T-helper 22 cell (primary cell): ENCODE measurements at regions not wholly inside any gene's neighbourhood (a gene's known extent, or its start where the extent isn't known, plus 50 kb on each side); places are given as distances from the start of the nearest gene placed in this dataset.

ENCODE experiments used
- DNase-seq: peaks from one replicate; pipeline ENCODE4 v3.0.0-alpha.2; 2020; ENCODE audit warnings: low read depth

DNA sequence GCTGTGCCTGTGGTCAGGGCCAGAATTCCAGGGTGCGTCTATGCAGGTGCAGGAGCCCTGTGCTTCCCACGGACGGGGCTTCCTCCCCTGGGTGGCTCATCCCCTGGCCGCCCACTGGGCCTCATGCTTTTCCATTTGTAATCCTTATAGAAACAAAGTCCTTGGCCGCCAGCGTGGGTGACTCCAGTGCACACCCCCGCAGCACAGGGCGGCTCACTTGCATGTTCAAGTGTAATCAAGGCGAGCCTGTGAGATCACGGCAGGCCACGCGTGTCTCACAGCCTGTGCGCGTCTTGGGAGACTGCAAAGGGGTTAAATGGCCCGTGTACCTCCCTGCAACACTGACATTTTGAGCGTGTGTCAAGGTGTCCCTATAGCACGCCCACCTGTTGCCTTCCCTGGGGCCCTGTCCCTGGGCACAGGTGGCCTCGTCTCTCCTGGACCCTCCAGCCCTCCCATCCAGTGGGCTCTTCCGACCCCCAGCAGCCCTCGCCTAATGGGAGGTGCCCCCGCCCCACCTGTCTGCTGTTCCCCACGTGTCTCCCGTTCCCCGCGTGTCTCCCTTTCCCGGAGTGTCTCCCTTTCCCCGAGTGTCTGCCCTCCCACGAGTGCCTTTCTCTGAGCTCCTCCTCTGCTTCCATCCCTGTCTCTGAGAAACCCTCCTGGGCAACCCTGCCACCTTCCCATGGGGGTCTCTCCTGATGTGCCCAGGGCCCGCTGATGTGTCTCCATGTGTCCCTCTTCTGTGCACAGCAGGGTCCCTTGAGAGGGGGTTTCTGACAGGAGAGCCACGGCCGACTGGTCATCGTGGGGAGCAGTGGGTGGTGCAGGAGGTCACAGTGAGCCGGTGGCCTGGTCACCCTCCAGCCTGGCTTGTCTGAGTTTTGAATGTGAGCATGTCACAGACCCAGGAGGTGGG lies 1215.3 kb downstream of the BRD1 start:
- DNase-seq = no peak

- DNase-seq = no peak
Observed at GRCh38 chr22:48609279-48609865, 1218.3 kb downstream of the BRD1 start.

- DNase-seq = no peak
Observed at GRCh38 chr22:48607901-48608662, 1219.6 kb downstream of the BRD1 start.

DNA sequence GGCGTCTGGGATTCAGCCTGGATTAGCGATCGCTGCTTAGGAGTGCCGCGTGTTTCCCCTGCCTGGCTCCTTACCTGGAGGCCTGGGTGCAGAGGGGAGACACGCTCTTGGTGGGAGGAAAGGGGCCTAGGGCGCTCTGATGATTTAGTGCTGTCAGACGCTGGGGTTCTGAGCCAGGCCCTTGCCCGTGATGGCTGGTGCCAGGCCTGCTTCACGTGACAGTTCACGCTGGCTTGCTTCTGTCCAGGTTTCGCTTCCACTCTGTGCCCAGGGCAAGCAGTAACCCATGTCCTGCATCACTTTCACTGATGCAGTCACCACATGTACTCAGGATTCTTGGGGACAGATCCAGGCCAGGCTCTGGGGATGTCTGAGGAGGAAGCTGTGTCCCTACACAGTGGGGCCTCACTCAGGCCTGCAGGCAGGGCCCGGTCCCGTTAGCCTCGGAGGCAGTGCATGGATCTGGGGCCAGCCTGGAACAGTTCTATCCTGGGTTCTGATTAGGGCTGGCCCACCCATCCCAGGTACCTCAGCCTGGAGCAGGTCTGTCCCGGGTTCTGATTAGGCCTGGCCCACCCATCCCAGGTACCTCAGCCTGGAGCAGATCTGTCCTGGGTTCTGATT lies 1220.9 kb downstream of the BRD1 start:
- DNase-seq = no peak

DNA sequence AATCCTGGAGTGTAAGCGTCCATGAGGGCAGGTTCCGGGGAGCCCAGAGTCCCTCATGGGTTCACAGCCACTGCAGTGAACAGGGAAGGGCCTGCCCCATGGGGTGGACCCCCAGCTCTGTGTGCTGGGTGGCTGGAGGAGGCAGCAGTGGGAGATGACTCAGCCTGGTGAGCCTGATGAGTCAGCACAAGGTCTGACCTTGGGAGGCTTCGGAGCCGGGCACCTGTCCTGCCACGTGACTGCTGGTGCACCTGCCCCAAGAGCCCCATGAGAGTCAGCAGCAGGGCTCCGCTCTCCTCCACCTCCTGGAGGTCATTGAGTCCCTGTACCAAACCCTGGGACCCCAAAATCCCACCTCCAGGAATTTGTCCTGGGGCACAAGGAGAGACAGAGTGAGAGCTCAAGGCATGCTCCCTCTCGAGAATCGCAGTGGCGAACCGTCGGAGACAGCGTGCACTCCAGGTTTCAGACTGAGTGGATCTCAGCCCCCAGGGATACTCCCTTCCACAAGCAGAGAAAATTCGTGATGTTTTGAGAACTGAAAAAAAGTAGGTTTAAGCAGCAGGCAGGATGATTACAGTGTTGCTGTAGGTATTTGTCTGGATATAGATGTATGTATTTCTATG lies 1221.7 kb downstream of the BRD1 start:
- no peak for DNase-seq

DNA sequence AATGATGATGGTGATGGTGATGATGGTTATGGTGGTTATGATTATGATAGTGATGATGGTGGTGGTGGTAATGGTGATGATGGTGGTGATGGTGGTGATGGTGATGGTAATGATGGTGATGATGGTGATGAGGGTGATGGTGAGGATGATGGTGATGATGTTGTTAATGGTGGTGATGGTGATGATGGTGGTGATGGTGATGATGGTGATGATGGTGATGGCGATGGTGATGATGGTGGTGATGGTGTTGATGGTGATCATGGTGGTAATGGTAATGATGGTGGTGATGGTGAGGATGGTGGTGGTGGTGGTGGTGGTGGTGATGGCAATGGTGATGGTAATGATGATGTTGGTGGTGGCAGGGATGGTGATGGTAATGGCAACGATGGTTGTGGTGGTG lies 1222.5 kb downstream of the BRD1 start:
- DNase-seq = no peak

GRCh38 chr22:48603621-48604320 lies 1223.9 kb downstream of the BRD1 start:
- no peak for DNase-seq

DNA sequence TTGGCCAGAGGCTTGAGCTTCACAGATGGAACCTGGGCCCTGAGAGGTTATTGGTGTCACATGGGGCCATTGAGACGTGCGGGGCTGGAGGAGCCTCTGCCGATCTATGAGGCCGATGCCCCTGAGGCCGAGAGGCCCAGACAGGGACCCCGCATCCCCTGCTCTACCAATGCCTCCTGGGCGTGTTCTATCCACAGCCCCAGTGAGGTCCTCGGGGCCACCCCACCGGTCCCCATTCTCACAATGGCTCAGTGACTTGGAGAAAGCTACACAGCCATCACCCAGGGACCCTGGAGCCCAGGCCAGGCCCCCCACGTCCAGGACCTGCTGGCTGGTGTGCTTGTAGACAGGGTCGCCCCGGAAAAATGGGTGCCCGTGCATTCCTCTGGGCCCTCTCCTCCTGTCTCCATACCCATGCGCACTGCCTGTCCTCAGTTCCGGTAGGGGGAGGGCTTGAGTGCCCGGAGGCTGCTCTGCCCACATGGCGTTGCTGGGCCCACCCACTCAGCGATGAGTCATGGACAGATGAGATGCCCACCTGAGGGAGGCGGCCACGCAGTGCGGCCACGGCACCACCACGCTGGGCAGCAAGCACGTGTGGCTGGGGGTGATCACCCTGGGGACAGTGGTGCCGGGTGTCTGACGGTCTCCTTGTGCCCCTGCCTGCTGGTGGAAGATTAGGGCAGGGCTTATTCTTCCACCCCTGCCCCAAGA lies 1224.7 kb downstream of the BRD1 start:
- no peak for DNase-seq

DNA sequence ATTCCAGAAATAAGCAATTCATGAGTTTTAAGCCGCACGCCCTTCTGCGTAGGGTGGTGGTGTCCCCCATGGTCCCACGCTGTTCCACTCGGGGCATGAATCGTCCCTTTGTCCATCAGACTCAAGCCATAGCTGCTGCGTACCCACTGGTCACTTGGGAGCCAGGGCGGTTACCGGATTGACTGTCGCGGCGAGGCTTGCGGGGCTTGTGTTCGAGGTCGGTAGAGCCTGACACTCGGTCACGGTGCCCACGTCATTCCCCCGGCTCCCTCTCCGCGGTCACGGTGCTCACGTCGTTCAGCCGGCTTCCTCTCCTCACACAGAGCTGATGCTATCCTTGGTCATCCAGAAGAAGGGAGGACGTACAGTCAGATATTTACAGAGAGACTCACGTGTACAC lies 1227.0 kb downstream of the BRD1 start:
- no peak for DNase-seq

- DNase-seq = no peak
Observed at GRCh38 chr22:48600171-48600570, 1227.5 kb downstream of the BRD1 start.

DNA sequence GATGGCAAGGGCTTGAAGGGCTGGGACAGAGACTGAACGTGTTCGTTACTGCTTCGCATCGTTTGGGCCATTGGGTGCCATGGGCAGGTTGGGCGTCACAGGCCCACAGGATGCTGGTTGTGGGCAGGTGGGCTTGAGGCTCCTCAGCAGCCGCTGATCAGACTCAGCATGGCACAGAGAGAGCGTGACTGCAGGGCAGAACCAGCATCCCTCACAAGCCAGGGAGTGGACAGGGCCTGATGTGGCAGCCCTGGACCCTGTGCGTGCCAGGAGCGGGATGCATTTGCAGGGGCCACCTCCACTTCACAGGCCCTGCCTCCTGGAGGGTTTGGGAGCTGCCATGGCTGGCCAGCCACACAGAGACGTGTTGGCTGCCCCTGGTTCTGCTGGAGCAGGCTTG lies 1228.3 kb downstream of the BRD1 start:
- DNase-seq = no peak

GRCh38 chr22:48596111-48596850 lies 1231.4 kb downstream of the BRD1 start:
- no peak for DNase-seq

DNA sequence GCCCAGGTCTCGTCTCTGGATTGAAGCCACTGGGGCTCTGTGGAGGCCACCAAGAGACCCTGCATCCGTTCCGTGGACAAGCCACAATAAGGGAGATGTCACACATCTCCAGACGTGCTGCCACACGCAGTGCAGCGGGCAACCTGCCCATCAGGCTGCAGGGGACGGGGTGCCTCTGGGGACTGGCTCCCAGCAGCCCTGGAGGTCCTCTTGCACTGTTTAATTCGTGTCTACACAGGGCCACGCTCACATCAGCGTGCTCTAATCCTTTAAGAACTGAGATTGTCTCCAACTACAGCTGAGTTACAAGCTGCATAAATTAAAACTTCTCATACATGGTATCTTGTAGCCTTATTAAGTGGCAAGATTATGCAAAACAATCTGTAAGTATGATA lies 1232.2 kb downstream of the BRD1 start:
- DNase-seq = no peak

- DNase-seq = no peak
Observed at GRCh38 chr22:48594757-48595510, 1232.7 kb downstream of the BRD1 start.

GRCh38 chr22:48594016-48594756 lies 1233.5 kb downstream of the BRD1 start:
- no peak for DNase-seq

DNA sequence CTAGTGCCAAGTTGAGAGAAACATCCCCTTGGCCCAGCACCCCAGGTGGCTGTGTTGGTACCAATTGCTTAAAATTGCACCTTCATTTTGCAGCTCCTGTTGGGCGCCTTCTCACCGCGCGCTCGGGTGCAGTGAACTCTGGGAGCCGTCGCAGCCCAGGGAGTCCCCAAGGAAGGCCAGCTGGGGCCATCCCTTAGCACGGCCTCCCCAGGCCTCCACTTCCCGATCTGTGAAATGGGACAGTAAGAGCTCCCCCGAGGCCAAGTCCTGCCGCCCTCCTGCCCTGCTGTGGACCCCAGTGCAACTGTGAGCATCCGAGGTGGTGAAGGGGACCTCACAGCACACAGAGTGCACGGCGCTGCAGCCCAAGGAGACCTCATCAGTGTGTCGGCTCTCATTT lies 1234.1 kb downstream of the BRD1 start:
- no peak for DNase-seq

GRCh38 chr22:48592931-48593330 lies 1234.7 kb downstream of the BRD1 start:
- no peak for DNase-seq

DNA sequence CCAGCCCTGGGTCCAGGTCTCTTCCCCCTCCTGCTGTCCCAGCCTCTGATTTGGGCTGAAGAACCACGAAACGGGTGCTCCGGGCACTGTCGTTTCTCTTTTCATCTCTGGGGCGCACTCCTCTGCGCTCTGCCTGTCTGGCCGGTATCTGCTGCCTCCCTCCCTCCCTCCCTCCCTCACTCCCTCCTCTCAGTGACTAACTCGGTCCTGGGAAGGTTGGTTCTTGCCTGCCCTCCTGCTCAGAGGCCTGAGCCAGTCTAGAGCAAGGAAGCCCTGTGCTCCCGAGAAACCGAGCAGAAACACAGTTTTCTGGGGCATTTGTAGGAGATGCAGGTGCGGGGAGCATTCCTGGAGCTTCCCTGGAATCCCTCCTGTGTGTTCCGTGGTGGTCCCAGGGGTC lies 1235.2 kb downstream of the BRD1 start:
- DNase-seq = no peak

- DNase-seq = no peak
Observed at GRCh38 chr22:48592066-48592345, 1235.7 kb downstream of the BRD1 start.
